Naive thymus-derived CD4-positive, alpha-beta T cell (primary cell): ENCODE measurements at regions not wholly inside any gene's neighbourhood (a gene's known extent, or its start where the extent isn't known, plus 50 kb on each side); places are given as distances from the start of the nearest gene placed in this dataset.
"Not testable (repeated sequence)": the region's sequence is repeated elsewhere in the genome, so short reads cannot be mapped to it uniquely, and the experiment has no call there.

Experiments used
- ATAC-seq: fragments of 150-1000 bp; cut with Tn5 transposase; 2 replicates; pipeline ENCODE4 v1.10.0; 2021; ENCODE audit warnings: mild to moderate bottlenecking, moderate library complexity
- CTCF ChIA-PET: fragments of 350-600 bp; sonication (Branson Sonifier 250); formaldehyde crosslinking; loops from one replicate; lab custom pipeline; 2021; ENCODE audit warnings: antibody characterized with exemption; lab: Charles Lee
- POLR2A ChIA-PET: fragments of 350-600 bp; sonication (Branson Sonifier 250); formaldehyde crosslinking; loops from one replicate; lab custom pipeline; 2021; ENCODE audit warnings: antibody characterized with exemption, inconsistent platforms; lab: Charles Lee
- DNase-seq, 9 donors: peaks; one replicate each; pipeline versions ENCODE4 v3.0.0 to v3.0.0-alpha.2; 2020 to 2022; ENCODE audit warnings: mixed read lengths in 1 of 9
- H3K27ac ChIP-seq: one replicate; pipeline ENCODE4 v1.7.0; 2013; ENCODE audit warnings: mild to moderate bottlenecking, low read depth, low read length, moderate library complexity
- H3K27me3 ChIP-seq, 2 donors: one replicate each; pipeline ENCODE4 v1.7.0; 2013; ENCODE audit warnings: low read length in 2 of 2, mild to moderate bottlenecking in 2 of 2, moderate library complexity in 2 of 2; ENCODE audit not compliant: control insufficient read depth in 2 of 2, insufficient read depth in 2 of 2
- H3K36me3 ChIP-seq, 3 experiments: 1 replicate in 2 of 3; 2 replicates in 1 of 3; pipeline ENCODE4 v1.7.0; 2013; ENCODE audit warnings: low read length in 3 of 3, mild to moderate bottlenecking in 3 of 3, moderate library complexity in 1 of 3; ENCODE audit not compliant: insufficient read depth in 3 of 3, control insufficient read depth in 2 of 3
- H3K4me1 ChIP-seq, 2 donors: one replicate each; pipeline ENCODE4 v1.7.0; 2013; ENCODE audit warnings: low read length in 2 of 2, mild to moderate bottlenecking in 2 of 2, moderate library complexity in 1 of 2; ENCODE audit not compliant: control insufficient read depth in 2 of 2, insufficient read depth in 2 of 2
- H3K4me3 ChIP-seq: 2 replicates; pipeline ENCODE4 v1.7.0; 2013; ENCODE audit warnings: mild to moderate bottlenecking, low read length
- H3K9me3 ChIP-seq, 3 experiments: 1 replicate in 2 of 3; 2 replicates in 1 of 3; pipeline ENCODE4 v1.7.0; 2013; ENCODE audit warnings: low read length in 3 of 3; ENCODE audit not compliant: control insufficient read depth in 2 of 3
- H3K27ac Mint-ChIP-seq, 9 donors: one replicate each; pipeline ENCODE4 v1.8.0; 2020 to 2022; ENCODE audit warnings: mixed read lengths in 9 of 9, mild to moderate bottlenecking in 8 of 9, moderate library complexity in 5 of 9, inconsistent platforms in 2 of 9
- H3K27me3 Mint-ChIP-seq, 5 donors: one replicate each; pipeline ENCODE4 v1.8.0; 2021 to 2022; ENCODE audit warnings: mixed read lengths in 5 of 5, mild to moderate bottlenecking in 1 of 5
- H3K36me3 Mint-ChIP-seq, 5 donors: one replicate each; pipeline ENCODE4 v1.8.0; 2020 to 2022; ENCODE audit warnings: mixed read lengths in 5 of 5, mild to moderate bottlenecking in 3 of 5, inconsistent platforms in 1 of 5
- H3K4me1 Mint-ChIP-seq, 7 donors: one replicate each; pipeline ENCODE4 v1.8.0; 2020 to 2022; ENCODE audit warnings: mixed read lengths in 7 of 7, mild to moderate bottlenecking in 3 of 7, inconsistent platforms in 1 of 7
- H3K4me3 Mint-ChIP-seq, 10 donors: one replicate each; pipeline ENCODE4 v1.8.0; 2020 to 2022; ENCODE audit warnings: mild to moderate bottlenecking in 10 of 10, mixed read lengths in 10 of 10, moderate library complexity in 6 of 10, inconsistent platforms in 2 of 10
- H3K9me3 Mint-ChIP-seq, 11 donors: one replicate each; pipeline ENCODE4 v1.8.0; 2020 to 2022; ENCODE audit warnings: mixed read lengths in 11 of 11, mild to moderate bottlenecking in 4 of 11, inconsistent platforms in 1 of 11, moderate library complexity in 1 of 11
- intact Hi-C, 2 donors: fragments of 100-400 bp; cut with micrococcal nuclease; formaldehyde crosslinking; loops; one replicate each; pipeline ENCODE4 v1.15.1; 2023

GRCh38 chr6:68087399-68088133, 547.5 kb upstream of the ADGRB3 start:
- Mint-ChIP-seq H3K4me3 (no peak overlapping the region), H3K9me3 (peaks cover 0 to 9% (median 2%) of the 10 kb centered on the region in 11 donors), H3K27me3 (no peaks in the 10 kb centered on the region), H3K27ac (peak overlapping the region in 3 of 9 donors; percentile 30 to 46 (median 37)), H3K4me1 (peaks cover 0 to 2% (median 0%) of the 10 kb centered on the region in 7 donors), H3K36me3 (peaks cover 0 to 4% (median 0%) of the 10 kb centered on the region in 5 donors)
- Histone ChIP-seq H3K36me3 (no peaks in the 10 kb centered on the region), H3K9me3 (no peaks in the 10 kb centered on the region), H3K27me3 (no peaks in the 10 kb centered on the region), H3K4me3 (no peak overlapping the region), H3K27ac (no peak overlapping the region), H3K4me1 (no peaks in the 10 kb centered on the region)
- DNase-seq (peak in 6 of 9 donors; percentile 3 to 27 (median 17)), ATAC-seq (peak; percentile 27)
- intact Hi-C loops: no loop called here
- ChIA-PET POLR2A (no interaction called here), CTCF (no interaction called here)

- no peaks in the 10 kb centered on the region for H3K27me3 Mint-ChIP-seq
- ATAC-seq (no peak), DNase-seq (no peak)
- ChIA-PET POLR2A (no interaction called here), CTCF (no interaction called here)
- no peak overlapping the region for H3K4me3 Mint-ChIP-seq
- H3K4me1 Mint-ChIP-seq: no peaks in the 10 kb centered on the region
- peaks cover 0 to 13% (median 4%) of the 10 kb centered on the region in 11 donors for H3K9me3 Mint-ChIP-seq
- H3K27ac Mint-ChIP-seq: no peak overlapping the region
- Histone ChIP-seq H3K27ac (no peak overlapping the region), H3K4me1 (no peaks in the 10 kb centered on the region), H3K36me3 (no peaks in the 10 kb centered on the region), H3K27me3 (no peaks in the 10 kb centered on the region), H3K4me3 (no peak overlapping the region), H3K9me3 (no peaks in the 10 kb centered on the region)
- peaks cover 0 to 4% (median 0%) of the 10 kb centered on the region in 5 donors for H3K36me3 Mint-ChIP-seq
- intact Hi-C loops: no loop called here
Measured at GRCh38 chr6:68086199-68086598, 548.9 kb upstream of the ADGRB3 start.

- not testable (repeated sequence) for H3K36me3 Mint-ChIP-seq
- peaks cover 0 to 13% (median 4%) of the 10 kb centered on the region in 11 donors for H3K9me3 Mint-ChIP-seq
Measured at GRCh38 chr6:68085599-68085998, 549.5 kb upstream of the ADGRB3 start.

GRCh38 chr6:68082086-68082485, 553.0 kb upstream of the ADGRB3 start:
- no peak for ATAC-seq
- Mint-ChIP-seq H3K36me3 (peaks cover 0 to 4% (median 0%) of the 10 kb centered on the region in 5 donors), H3K27me3 (no peaks in the 10 kb centered on the region), H3K9me3 (peaks cover 0 to 19% (median 4%) of the 10 kb centered on the region in 11 donors), H3K4me1 (no peaks in the 10 kb centered on the region), H3K4me3 (no peak overlapping the region), H3K27ac (no peak overlapping the region)
- CTCF ChIA-PET: no interaction called here
- H3K36me3 ChIP-seq: no peaks in the 10 kb centered on the region
- POLR2A ChIA-PET: no interaction called here
- no peak overlapping the region for H3K4me3 ChIP-seq
- no peaks in the 10 kb centered on the region for H3K9me3 ChIP-seq
- intact Hi-C loops: no loop called here
- no peak overlapping the region for H3K27ac ChIP-seq
- H3K27me3 ChIP-seq: no peaks in the 10 kb centered on the region
- H3K4me1 ChIP-seq: no peaks in the 10 kb centered on the region
- DNase-seq: no peak

More at GRCh38 chr6:68085599-68085998, 549.5 kb upstream of the ADGRB3 start:
- H3K4me1 ChIP-seq, H3K27ac Mint-ChIP-seq, H3K27me3 Mint-ChIP-seq, H3K4me1 Mint-ChIP-seq, H3K9me3 ChIP-seq, H3K36me3 ChIP-seq, H3K4me3 ChIP-seq, H3K27ac ChIP-seq, intact Hi-C loops, POLR2A ChIA-PET, DNase-seq, H3K27me3 ChIP-seq, H3K4me3 Mint-ChIP-seq, CTCF ChIA-PET, ATAC-seq: not testable (repeated sequence)

GRCh38 chr6:68080074-68080473, 555.0 kb upstream of the ADGRB3 start:
- Mint-ChIP-seq H3K36me3 (no peaks in the 10 kb centered on the region), H3K4me3 (no peak overlapping the region), H3K27me3 (no peaks in the 10 kb centered on the region), H3K9me3 (peaks cover 0 to 24% (median under 1%) of the 10 kb centered on the region in 11 donors), H3K4me1 (no peaks in the 10 kb centered on the region), H3K27ac (no peak overlapping the region)
- Histone ChIP-seq H3K36me3 (no peaks in the 10 kb centered on the region), H3K9me3 (no peaks in the 10 kb centered on the region), H3K27me3 (no peaks in the 10 kb centered on the region), H3K27ac (no peak overlapping the region), H3K4me1 (no peaks in the 10 kb centered on the region), H3K4me3 (no peak overlapping the region)
- ATAC-seq (no peak), DNase-seq (no peak)
- intact Hi-C loops: no loop called here
- ChIA-PET POLR2A (no interaction called here), CTCF (interaction anchor here (0.8 kb wide), 1 partner anchor 102 kb away, joined by 3 read pairs; no protein-coding TSS in a partner anchor)

- CTCF ChIA-PET: no interaction called here
- no peak for ATAC-seq
- Mint-ChIP-seq H3K27me3 (no peaks in the 10 kb centered on the region), H3K4me3 (no peak overlapping the region), H3K4me1 (no peaks in the 10 kb centered on the region), H3K9me3 (peaks cover 0 to 24% (median under 1%) of the 10 kb centered on the region in 11 donors), H3K27ac (no peak overlapping the region), H3K36me3 (no peaks in the 10 kb centered on the region)
- no peak for DNase-seq
- POLR2A ChIA-PET: no interaction called here
- Histone ChIP-seq H3K4me1 (no peaks in the 10 kb centered on the region), H3K27me3 (no peaks in the 10 kb centered on the region), H3K27ac (no peak overlapping the region), H3K9me3 (no peaks in the 10 kb centered on the region), H3K36me3 (no peaks in the 10 kb centered on the region), H3K4me3 (no peak overlapping the region)
- intact Hi-C loops: no loop called here
Measured at GRCh38 chr6:68077661-68078060, 557.4 kb upstream of the ADGRB3 start.

GRCh38 chr6:68071740-68072139, 563.3 kb upstream of the ADGRB3 start:
- no peak overlapping the region for H3K4me3 Mint-ChIP-seq
- Histone ChIP-seq H3K27me3 (no peaks in the 10 kb centered on the region), H3K4me3 (no peak overlapping the region), H3K4me1 (no peaks in the 10 kb centered on the region), H3K9me3 (no peaks in the 10 kb centered on the region), H3K36me3 (no peaks in the 10 kb centered on the region), H3K27ac (no peak overlapping the region)
- intact Hi-C loops: no loop called here
- H3K9me3 Mint-ChIP-seq: peaks cover 0 to 23% (median 2%) of the 10 kb centered on the region in 11 donors
- DNase-seq: no peak
- ATAC-seq: no peak
- ChIA-PET CTCF (no interaction called here), POLR2A (no interaction called here)
- no peaks in the 10 kb centered on the region for H3K27me3 Mint-ChIP-seq
- no peak overlapping the region for H3K27ac Mint-ChIP-seq
- no peaks in the 10 kb centered on the region for H3K4me1 Mint-ChIP-seq
- no peaks in the 10 kb centered on the region for H3K36me3 Mint-ChIP-seq
